ENCODE measurements at regions not wholly inside any gene's neighbourhood (a gene's known extent, or its start where the extent isn't known, plus 50 kb on each side); places are given as distances from the start of the nearest gene placed in this dataset.

DNA sequence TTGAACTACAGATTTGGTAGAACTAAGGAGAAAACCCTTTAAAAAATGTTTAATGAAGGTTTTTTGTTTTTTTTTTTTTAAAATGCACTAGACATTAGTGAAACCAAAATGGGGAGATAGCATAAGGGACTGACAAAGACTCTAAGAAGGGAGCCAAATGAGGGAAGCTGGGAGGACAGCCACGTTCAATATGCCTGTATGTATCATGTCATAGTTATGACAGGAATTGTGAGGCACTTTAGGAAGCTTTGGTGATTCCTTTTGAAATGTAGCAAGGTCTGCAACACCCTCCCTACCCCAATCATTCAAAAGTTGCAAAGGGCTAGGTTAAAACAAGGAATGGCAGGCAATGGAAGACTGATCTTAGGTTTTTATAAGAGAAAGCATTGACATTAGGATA lies 526.0 kb downstream of the TLL1 start:
- ChIA-PET POLR2A (ENCODE audit: unreplicated experiment) (no interaction called here), CTCF (no interaction called here)
- TF ChIP-seq BHLHE40 (IDR thresholded peaks at IDR 0.05; ENCODE audit: low read depth, low read length) (no peak), MXI1 (IDR thresholded peaks at IDR 0.05; ENCODE audit: borderline replicate concordance, low read depth, low read length) (no peak), RFX5 (IDR thresholded peaks at IDR 0.05; ENCODE audit: low read depth, low read length) (no peak), CHD1 (IDR thresholded peaks at IDR 0.05; ENCODE audit: low read depth, low read length) (no peak), MAZ (IDR thresholded peaks at IDR 0.05; ENCODE audit: borderline replicate concordance, low read depth, low read length) (no peak)
- TF ChIP-seq, protein P1, sequence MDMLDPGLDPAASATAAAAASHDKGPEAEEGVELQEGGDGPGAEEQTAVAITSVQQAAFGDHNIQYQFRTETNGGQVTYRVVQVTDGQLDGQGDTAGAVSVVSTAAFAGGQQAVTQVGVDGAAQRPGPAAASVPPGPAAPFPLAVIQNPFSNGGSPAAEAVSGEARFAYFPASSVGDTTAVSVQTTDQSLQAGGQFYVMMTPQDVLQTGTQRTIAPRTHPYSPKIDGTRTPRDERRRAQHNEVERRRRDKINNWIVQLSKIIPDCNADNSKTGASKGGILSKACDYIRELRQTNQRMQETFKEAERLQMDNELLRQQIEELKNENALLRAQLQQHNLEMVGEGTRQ (IDR thresholded peaks at IDR 0.05; ENCODE audit: low read depth, low read length), result no peak
- H3K9me1 ChIP-seq (ENCODE audit: insufficient read depth, low read length), result no peaks in the 10 kb centered on the region
- no peaks in the 10 kb centered on the region for H4K20me1 ChIP-seq (ENCODE audit: insufficient read depth, low read length)
- intact Hi-C loops (cut with micrococcal nuclease) (no loop called here), in situ Hi-C loops (cut with MboI; ENCODE audit: low sequenced_read_pairs) (no loop called here), dilution Hi-C loops (cut with HindIII; ENCODE audit: low sequenced_read_pairs, unreplicated experiment) (no loop called here)
- no peak overlapping the region for H3K56ac ChIP-seq (ENCODE audit: extremely low read depth, insufficient read depth, low read length)
- no peak overlapping the region for H3K4ac ChIP-seq (ENCODE audit: low read depth, low read length)
- H2BK120ac ChIP-seq (ENCODE audit: low read depth, low read length), result no peak overlapping the region
- H3K27me3 ChIP-seq (ENCODE audit: control insufficient read depth, insufficient read depth, low read length), result no peaks in the 10 kb centered on the region
- no peak overlapping the region for H4K5ac ChIP-seq (ENCODE audit: low read depth, low read length)
- H3K27ac ChIP-seq (ENCODE audit: insufficient read depth, low read length), result no peak overlapping the region
- peaks cover 2% of the 10 kb centered on the region; the same call in 1 of the 2 replicates for H3K9me3 ChIP-seq (ENCODE audit: control insufficient read depth, insufficient read depth, low read length)
- H2AK9ac ChIP-seq (replicated peaks; ENCODE audit: low read depth, low read length, poor library complexity), result no peak overlapping the region
- WGBS, 2 experiments (ENCODE audit: extremely low coverage in 2 of 2, insufficient read length in 1 of 2), result no CpG with 5 or more reads among the region's 1 CpG
- no peak overlapping the region for H3K4me2 ChIP-seq (ENCODE audit: low read depth, low read length)
- DNase-seq (no peak), ATAC-seq (ENCODE audit: low read depth) (no peak)
- no peak overlapping the region for H3K18ac ChIP-seq (ENCODE audit: low read depth, low read length)
- no peak overlapping the region for H2BK5ac ChIP-seq (ENCODE audit: low read depth, low read length, poor library complexity, severe bottlenecking)
- no peak overlapping the region for H3K9ac ChIP-seq (ENCODE audit: low read depth, low read length)
- no peaks in the 10 kb centered on the region for H3K36me3 ChIP-seq (ENCODE audit: control insufficient read depth, insufficient read depth, low read length)
- no peaks in the 10 kb centered on the region for H3K4me1 ChIP-seq (ENCODE audit: control insufficient read depth, insufficient read depth, low read length)
- H2AFZ ChIP-seq (replicated peaks; ENCODE audit: low read length, poor library complexity), result no peak overlapping the region
- H3K14ac ChIP-seq (replicated peaks; ENCODE audit: low read depth, low read length), result no peak overlapping the region
- BruUV-seq (replicated peaks), result no TSS peak
- no peak overlapping the region for H3K23ac ChIP-seq (ENCODE audit: low read depth, low read length)
- no peak overlapping the region for H4K8ac ChIP-seq (ENCODE audit: low read depth in 2 of 2, low read length in 2 of 2)
- H2AK5ac ChIP-seq (ENCODE audit: low read depth, low read length), result no peak overlapping the region
- no peaks in the 10 kb centered on the region for H3K79me1 ChIP-seq (ENCODE audit: low read depth in 1 of 2, low read length in 2 of 2)
- H3K4me3 ChIP-seq (ENCODE audit: insufficient read depth, low read depth, low read length), result no peak overlapping the region
- no peak overlapping the region for H4K91ac ChIP-seq (ENCODE audit: insufficient read depth, low read depth, low read length)
- no peak overlapping the region for H2BK15ac ChIP-seq (ENCODE audit: low read depth, low read length)
- no peak overlapping the region for H2BK20ac ChIP-seq (ENCODE audit: low read depth, low read length)

All from IMR-90 (cell line).